ENCODE measurements at regions not wholly inside any gene's neighbourhood (a gene's known extent, or its start where the extent isn't known, plus 50 kb on each side); places are given as distances from the start of the nearest gene placed in this dataset.

DNA sequence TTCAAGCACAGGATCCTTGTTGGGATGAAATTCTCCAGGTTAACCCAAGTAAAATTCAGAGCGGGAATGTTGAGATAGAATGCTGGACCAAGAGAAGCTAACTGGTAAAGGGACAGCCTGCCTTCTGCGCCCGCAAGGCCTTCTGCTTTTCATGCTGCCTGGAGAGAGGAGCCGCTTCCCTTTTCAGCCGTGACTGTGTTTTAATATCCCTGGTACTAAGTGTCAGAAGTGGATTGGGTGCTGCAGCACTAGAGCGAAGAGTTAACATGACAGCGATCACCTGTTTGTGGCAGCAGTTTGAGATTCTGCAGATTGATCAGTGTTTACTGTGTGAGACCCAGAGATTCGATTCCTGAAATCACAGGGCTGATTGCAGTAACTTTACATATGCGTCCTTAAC is 197.4 kb upstream of the ZNF536 start (continued):
- TF ChIP-seq POU5F1 (IDR thresholded peaks at IDR 0.05; ENCODE audit: low read depth, low read length), result no peak
- TF ChIP-seq RFX5 (IDR thresholded peaks at IDR 0.05; ENCODE audit: borderline replicate concordance, low read depth, low read length), result no peak
- TF ChIP-seq BACH1 (IDR thresholded peaks at IDR 0.05; ENCODE audit: low read length), result no peak
- no peak for TF ChIP-seq RAD21 (IDR thresholded peaks at IDR 0.05 in 1 of 2, conservative IDR thresholded peaks at IDR 0.05 in 1 of 2; ENCODE audit: low read depth in 2 of 2, low read length in 2 of 2)

Measured in H1 (cell line).